ENCODE measurements at regions not wholly inside any gene's neighbourhood (a gene's known extent, or its start where the extent isn't known, plus 50 kb on each side); places are given as distances from the start of the nearest gene placed in this dataset.
"Not testable (repeated sequence)": the region's sequence is repeated elsewhere in the genome, so short reads cannot be mapped to it uniquely, and the experiment has no call there.

DNA sequence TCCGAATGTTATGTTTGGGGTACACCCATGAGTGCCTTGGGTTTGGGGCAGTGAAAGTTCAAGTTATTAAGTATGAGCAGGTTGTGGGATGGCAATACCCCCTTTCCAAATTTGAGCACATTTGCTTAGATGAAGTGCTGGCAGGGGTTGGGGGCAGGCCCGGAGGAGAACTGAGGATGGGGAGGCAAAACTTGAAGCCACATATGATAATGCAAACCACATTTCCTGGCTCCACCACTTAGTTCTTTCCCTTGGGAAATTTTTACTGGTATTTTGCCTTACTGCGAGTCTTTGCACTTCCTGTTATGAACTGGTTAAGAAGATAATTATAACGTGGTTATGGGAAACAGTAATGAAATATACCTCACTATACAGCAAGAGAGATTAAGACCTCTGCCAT lies 336.0 kb upstream of the ONECUT1 start:
- DNase-seq (ENCODE audit: low spot score), result no peak

DNA sequence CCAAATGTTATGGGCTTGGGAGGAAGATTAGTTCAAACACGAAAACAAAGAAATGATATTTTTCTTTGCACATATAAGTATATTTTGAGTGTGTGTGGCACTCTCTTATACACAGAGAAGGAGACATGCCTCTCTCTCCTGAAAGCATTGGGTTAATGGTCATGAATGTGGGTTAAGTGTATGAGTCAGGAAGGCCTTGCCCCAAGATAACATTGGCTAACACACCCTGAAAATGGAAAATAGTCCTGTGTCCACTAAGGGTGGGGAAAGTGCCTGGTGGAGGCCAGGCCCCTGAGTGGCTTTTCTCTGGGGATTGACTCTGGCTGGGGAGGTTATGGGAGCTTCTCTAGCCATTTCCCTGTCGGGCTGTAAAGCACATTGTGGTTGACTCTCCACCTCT lies 332.7 kb upstream of the ONECUT1 start:
- DNase-seq (ENCODE audit: low spot score), result no peak

DNA sequence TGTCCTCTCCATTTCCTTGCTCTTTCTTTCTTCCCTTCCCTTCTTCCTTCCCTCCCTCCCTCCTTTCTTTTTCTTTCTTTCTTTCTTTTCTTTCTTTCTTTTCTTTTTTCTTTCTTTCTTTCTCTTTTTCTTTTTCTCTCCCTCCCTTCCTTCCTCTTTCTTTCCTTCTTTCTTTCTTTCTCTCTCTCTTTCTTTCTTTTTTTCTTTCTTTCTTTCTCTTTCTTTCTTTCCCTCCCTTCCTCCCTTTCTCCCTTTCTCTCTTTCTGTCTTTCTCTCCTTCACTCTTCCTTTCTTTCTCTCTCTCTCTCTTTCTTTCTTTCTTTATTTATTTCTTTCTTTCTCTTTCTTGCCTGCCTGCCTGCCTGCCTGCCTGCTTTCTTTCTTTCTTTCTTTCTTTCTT lies 326.8 kb upstream of the ONECUT1 start:
- DNase-seq (ENCODE audit: low spot score), result not testable (repeated sequence)

DNA sequence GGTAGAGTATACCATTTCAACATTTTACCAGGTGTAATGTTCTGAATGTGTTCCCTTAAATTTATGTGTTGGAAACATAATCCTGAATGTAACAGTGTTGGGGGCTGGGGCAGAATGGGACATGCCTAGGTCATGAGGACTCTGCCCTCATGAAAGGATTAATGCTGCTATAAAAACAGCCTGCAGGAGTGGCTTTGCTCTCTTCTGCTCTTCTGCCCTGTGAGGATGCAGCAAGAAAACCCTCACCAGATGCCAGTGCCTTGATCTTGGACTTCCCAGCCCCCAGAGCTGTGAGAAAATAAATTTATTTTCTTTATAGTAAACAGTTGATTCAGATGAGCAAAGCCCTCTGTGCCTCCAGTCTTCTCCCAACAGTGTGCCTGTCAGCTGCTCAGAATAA lies 326.0 kb upstream of the ONECUT1 start:
- no peak for DNase-seq (ENCODE audit: low spot score)

DNA sequence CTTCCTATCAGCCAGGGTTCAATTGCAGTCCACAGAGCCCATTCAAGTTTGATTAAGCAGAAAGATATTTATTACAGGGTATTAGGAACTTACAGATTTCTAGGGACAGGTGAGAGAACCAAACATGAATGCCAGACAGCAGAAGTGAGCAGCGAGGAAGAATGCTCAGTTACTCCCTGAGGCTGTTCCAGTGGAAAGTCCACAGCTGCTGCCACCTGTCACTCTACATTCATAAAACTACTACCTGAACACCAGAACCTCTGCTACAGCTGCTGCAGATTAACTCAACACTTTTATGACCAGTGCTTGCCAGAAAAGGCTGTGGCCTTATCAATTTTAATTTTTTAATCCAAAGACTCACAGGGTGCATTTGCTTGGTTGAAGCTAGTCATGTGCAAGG lies 325.4 kb upstream of the ONECUT1 start:
- no peak for DNase-seq (ENCODE audit: low spot score)

DNA sequence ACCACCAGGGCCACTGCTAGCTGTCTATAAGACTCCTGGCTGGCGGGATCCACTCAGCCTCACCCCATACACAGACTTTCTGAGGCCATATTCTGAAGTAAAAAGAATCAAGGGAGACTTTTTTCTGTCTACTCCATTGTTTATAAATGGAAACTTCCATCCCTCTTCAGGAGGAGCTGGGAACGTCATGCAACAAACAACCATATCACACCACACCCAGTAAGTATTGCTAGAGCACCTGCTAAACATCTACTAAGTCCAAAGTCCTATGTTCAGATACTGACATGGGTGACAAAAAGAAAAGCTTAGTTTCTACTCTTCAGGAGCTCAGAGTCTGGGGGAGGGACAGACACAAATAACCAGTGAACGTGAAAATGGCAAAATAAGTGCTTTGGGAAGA lies 324.8 kb upstream of the ONECUT1 start:
- DNase-seq (ENCODE audit: low spot score), result no peak

DNA sequence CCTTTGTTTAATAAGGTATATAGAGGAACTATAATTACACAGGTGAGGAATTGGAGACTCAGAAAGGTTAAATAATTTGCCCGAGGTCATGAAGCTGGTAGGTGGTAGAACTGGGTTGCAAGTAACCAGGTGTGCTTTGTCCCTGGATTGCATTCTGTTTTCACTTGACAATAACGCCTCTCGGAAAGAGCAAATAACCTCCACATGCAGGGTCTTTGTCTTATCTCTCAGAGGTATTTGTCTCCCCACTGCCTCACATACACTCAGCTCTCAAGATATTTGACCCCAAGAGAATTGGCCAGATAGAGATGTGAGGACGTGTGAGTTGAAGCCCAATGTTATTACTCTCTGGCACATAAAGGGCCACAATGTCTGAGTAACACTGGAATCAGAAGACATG lies 320.9 kb upstream of the ONECUT1 start:
- DNase-seq (ENCODE audit: low spot score), result no peak

DNA sequence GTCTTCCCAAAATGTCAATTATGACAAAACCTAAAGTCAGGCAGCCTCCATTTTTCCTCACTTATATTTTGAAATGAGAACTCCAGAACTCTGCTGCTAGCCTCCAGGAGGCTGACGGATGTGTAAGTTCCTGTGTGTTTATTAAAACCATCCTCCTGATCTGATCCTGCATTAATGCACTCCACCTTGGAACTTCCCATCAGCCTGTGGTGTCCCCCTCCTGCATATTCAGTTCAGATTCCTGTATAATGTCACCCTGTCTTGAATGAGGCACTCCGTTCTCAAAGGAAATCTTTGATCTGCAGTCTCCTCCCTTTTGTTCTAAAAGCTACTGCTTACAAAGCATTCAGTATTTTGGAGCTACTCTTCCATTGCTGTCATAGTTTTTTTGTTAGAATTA lies 318.2 kb upstream of the ONECUT1 start:
- no peak for DNase-seq (ENCODE audit: low spot score)

DNA sequence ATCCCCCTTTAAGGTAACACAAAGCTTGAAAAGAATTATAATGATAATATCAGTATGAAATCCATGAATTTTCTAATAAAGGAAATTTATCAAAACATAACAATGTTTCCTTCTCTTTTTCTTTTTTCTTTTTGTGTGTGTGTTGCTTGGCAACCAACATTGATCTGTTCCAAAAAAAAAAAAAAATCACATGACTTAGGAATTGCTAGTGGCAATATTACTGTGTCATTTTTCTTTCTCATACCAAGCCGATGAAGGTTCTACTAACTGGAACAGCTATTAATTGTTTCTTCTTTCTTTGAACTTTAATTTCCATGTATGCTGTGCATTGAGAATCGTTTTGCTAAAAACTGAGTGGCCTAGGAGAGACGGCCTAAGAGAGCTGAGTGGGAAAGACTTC lies 317.7 kb upstream of the ONECUT1 start:
- no peak for DNase-seq (ENCODE audit: low spot score)

DNA sequence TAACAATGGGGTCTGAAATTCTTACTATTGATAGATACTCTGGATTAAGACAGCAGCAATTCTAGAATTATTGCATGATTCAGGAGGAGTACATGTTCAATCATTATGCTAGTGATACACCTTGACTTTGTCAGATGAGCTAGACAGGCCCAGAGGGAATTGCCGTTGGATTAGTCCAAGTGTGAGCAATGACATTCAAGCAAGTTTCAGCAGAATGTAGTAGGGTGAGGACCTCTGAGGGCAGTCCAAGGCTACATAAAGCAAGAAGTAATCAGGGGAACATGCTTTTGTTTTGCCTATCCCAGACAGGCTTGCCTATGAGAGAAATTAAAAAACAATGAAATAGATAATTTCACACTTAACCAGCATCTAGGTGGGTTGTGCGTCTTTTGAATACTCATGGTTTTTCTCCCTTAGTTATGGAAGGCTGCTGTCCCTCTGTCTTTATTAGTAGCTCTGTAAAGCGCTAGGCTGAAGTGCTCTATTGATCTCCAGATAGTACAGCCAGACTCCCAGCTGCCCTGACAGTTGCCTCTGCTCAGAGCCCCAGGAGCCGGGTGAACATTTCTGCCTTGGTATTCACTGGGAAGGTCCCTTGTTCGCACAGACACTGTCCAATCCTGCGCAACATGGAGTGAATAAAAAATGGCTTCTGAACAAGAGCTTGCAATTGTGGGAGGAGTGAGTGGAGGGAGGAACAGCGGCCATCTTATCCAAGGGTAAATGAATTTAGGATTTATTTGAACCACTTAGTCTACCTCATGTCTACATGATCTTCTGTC lies 316.6 kb upstream of the ONECUT1 start:
- no peak for DNase-seq (ENCODE audit: low spot score)

DNA sequence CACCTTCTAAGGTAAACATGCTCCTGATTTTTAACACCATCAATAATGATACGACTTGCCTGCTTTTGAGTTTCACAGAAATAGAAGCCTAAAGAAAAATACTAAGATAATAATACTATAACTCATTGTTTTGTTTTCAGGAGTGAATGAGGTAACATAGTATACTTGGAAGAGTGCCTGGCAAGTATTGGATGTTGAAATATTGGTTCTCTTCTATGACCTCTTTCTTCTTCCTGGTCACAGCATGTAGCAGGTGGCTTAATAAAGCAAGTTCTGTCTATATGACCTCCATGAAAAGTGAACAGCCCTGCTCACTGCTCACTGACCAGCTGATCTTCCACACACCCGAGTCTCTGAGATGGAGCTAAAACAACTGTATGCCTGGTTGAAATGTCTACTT lies 312.3 kb upstream of the ONECUT1 start:
- no peak for DNase-seq (ENCODE audit: low spot score)

DNA sequence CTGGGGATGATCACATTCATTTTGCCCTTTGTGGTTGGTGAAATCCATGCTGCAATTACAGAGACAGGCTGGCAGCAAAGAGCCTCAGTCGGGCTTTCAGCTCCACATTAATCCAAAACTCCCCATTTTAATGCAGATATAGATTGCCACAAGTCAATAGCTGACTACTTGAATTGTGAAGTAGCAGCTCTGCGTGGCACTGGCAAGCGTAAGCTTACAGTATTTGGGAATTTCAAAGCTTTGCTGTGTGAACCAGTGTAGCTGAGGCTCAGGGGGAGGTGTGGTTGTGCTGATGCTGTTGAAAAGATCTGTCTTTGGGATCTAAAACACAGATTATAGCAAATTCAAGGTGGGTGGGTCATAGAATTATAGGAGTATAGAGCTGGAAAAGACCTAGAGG lies 290.3 kb upstream of the ONECUT1 start:
- no peak for DNase-seq (ENCODE audit: low spot score)

DNA sequence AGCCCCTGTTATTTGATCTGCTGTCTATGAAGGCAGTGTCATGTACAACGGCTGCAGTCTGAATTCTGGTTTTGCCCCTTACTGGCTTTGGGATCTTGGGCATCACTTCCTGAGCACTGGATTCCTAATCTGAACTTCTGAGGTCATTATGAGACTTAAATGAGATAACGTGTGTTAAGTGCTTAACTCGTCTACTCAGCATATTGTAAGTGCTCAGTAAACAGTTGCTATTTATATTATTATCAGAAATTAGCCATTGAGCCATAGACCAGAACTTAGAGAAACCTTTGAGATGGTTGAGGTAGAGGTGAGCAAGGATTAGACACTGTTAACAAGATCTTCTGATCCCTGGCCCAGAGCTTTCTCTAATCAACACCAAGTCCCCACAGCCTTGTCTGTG lies 284.1 kb upstream of the ONECUT1 start:
- DNase-seq (ENCODE audit: low spot score), result no peak

DNA sequence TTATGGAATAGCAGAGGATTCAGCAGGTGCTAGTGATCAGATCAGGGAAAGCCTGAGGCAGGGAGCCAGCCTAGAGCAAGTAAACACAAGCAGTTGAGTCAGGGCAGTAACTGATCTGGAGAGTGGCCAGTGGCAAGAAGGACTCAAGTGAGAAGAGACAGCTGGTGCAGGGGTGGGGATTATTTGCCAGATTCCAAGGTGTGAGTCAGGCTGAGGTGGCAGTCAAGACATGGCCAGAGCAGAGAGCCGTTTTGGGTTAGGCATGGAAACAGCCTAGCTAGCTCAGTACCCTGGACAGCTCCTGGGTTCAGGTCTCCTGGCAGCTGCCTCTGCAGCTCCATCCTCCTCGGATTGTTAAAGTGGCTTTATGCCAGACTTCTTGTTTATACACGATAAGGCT lies 281.9 kb upstream of the ONECUT1 start:
- DNase-seq (ENCODE audit: low spot score), result peak; percentile 23

DNA sequence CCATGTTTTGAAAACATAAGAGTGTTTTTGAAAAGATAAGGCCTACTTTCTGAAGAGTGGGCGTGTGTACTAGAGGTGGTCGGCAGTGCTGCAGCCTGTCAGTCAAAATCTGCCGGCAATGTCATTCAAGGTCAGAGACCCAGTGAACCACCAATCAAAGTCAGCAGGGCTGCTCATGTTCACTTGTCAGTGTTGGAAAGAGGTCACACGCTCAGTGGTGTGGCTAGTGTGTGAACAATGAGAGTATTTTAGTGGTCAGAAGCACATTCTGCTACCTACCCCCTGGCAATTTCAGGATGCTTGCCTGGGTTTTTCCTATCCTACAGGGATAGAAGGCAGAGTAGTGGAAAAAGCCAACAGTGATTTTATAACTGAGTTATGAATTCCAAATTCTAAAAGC lies 278.5 kb upstream of the ONECUT1 start:
- DNase-seq (ENCODE audit: low spot score), result no peak

DNA sequence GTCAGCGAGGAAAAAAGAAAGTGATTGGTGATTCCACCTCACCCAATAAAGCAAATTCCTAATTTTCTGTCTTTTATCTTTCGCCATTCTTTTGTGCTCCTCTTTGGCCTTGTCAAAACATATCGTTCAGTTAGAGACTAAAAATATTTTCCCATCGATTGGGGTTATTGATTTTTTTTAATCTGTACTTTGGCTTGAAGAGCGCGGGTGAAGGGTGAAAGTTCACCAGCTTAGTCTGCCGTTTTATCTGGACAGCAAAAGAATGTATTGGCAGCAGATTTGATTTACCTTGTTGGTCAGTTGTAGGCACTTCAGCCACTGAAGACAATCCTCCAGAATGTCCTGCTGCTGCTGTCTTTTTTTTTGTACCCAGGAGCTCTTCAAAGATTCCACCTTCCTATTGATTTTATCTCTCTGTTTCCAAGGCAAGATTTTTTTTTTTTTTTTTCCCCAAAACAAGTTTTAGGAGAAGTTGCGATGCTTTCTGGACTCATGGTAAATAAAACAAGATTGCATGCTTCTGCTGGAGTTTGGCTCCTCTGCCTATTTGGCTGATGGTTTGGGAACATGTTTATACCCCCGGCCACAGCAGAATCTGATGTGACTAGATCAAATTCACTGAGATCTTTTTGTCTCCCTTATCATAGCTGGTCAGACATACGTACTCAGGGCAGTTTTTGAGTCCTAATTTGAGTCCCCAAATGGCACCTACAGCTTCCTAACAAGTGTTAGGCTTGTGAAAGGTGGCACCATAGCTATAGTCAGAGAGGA lies 269.3 kb upstream of the ONECUT1 start:
- DNase-seq (ENCODE audit: low spot score), result no peak

DNA sequence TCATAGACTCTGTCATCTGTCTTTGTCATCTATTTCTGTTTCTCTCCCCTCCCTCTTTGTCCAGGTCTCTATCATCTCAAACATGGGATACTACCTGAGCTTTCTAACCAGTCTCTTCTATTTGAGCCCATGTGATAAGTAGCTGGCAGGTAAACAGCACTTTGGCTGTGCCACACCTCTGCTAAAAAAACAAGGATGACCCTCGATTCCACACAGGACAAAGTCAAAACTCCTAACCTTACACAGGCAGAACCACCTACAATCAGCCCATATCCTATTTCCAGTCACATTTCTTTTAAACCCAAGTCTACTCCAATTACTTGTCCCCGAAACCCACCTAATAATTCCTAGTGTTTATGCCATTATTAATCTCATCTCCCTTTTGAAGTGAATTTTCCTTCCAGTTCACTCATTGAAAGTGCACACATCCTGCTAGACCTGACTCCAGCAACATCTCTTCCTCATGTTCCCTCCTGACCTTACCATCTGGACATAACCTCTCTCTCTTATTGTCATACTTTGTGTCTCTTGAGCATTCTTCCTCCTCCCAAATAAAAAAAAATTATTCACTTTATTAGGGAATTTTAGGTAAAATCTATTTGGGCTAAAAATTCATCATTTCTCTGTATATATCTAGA lies 256.1 kb upstream of the ONECUT1 start:
- DNase-seq (ENCODE audit: low spot score), result no peak

DNA sequence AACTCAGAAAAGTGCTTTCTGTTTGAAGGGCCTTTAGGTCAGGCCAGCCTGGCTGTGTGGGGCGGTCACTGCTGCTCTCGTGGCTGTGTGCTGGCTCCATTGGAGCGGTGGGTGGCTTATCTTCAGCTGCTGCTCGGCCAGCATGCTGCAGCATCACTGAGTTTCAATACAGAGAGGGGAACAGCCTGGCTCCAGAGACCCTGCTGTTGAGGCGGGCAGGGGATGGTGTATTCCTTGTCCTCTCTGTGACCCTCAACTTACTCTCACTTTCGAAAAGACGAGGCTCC lies 248.5 kb upstream of the ONECUT1 start:
- no peak for DNase-seq (ENCODE audit: low spot score)

DNA sequence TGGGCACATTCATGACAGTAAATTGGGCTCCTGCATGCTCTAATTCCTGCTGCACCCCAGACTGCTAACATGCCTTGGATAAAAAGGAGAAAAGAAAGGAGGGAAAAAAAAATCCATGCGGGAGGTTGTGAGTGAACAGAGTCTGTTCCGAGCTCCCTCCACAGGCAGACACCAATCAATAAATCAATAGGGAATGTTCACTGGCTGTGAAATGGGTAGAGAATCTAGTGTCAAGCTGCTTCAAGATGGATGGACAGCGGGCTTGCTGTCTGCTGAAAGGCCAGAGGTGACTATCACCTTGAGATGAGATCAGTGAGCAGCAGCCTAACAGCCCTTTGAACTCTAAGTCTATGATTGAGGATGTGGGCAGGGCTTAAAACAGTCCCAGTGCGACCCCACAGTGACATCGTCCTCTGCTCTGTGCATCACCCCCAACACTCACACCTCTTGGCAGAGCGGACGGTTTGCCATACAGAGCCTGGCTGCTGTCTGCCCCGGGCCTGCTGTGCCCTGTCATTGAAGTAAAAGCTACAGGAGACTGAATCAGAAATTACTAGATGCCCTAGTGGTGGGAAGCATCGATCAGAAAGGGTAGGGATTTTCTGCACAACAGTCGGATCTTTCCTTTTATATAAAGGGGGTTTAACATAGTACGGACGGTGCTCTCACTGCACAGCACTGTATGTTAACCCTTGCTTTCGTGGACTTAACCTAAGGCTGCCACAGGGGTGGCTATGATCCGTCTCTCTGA lies 247.9 kb upstream of the ONECUT1 start:
- DNase-seq (ENCODE audit: low spot score), result no peak

DNA sequence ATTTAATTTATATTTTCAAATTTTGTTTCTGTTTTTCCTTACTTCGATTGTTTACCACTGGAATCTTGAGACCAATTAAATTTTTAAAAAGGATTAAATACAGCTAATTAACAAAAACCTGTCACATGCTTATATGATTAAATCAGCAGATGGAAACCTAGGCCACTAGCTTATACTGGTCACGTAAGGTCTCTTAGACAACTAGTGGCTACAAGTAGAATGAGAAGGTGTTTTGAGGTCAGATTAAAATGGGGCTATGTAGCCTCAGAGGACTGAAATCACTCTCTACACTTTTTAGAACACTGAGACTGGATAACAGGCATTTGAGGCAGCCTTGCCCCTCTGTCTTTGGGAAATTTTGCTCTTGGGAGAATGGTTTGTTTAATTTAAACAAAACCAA lies 246.5 kb upstream of the ONECUT1 start:
- no peak for DNase-seq (ENCODE audit: low spot score)

DNA sequence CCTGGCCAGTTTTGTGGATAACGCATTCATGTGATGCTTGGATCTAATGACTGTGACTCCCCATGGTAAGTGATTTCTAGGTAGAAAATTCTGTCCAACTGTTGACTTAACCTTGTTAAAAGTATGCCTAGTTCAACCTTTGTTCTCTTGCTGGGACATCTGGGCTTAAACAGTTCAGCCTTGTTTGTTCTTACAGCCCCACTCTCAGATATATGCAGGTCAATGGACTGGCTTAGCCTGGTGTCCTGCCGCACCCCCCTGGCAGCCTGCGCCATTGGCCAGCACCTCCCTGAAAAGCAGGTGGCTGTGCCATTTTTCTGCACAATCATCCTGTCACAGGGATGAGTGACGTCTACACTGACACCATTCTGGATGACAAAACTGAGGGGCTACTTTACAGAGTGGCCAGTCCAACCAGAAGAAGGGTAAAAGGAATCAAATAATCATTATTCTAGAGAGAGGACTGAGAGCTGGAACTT lies 244.7 kb upstream of the ONECUT1 start:
- DNase-seq (ENCODE audit: low spot score), result no peak

DNA sequence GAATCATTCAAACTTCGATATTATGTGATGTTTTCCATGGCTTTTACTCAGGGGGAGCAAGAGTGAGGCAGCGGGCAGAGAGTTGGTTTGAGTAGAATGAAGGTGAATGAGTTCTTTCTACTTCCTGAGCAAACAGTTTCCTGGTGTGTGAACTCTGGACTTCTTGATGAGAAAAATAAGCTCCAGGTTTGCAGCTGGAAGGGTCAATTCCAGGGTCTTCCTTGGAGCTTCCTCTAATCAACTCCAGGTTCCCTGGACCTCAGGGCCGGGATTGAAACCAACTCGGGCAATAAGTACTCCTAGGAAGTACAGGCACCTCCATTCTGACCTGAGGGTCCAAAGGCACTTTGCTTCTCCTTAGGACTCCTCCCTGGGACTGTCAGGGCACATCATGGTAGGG lies 243.6 kb upstream of the ONECUT1 start:
- no peak for DNase-seq (ENCODE audit: low spot score)

DNA sequence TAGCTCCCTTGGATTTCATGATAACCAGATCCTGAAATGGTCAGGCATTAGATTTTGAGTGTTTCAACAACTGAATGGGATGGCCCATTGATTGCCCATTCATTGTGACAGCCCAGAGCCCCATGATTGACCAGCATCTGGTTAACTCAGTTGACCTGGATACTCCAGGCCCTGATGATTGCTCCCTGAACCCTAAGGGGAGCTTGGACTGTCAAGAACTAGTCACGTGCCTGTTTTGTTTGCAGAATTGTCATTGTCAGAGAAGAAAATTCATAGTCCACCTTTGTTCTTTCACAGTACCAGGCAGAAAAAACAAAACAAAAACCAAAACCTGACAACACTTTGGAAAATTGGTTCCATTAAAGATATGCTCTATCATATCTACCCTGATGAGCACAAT lies 241.3 kb upstream of the ONECUT1 start:
- DNase-seq (ENCODE audit: low spot score), result no peak
